Neural cell (in vitro differentiated cells): ENCODE measurements at regions not wholly inside any gene's neighbourhood (a gene's known extent, or its start where the extent isn't known, plus 50 kb on each side); places are given as distances from the start of the nearest gene placed in this dataset.
A peak's percentile ranks its signal among the peaks of the same experiment; 100 is the strongest.

ENCODE experiments used
- H2AFZ ChIP-seq: fragments of 200-600, 300-800 bp; sonication (generic), shearing (Covaris generic); 2 replicates; pipeline ENCODE4 v1.6.0; 2014; ENCODE audit warnings: low read depth, mild to moderate bottlenecking, antibody characterized with exemption, low read length, moderate library complexity
- H3F3A ChIP-seq: fragments of 200-600 bp; shearing (Covaris generic); 2 replicates; pipeline ENCODE4 v1.6.1; 2016; ENCODE audit warnings: mild to moderate bottlenecking, moderate library complexity, mixed read lengths, antibody characterized with exemption, low read length; ENCODE audit not compliant: insufficient read depth, poor library complexity, severe bottlenecking
- H3K27ac ChIP-seq: fragments of 200-600, 300-800 bp; sonication (generic), shearing (Covaris generic); 2 replicates; pipeline ENCODE4 v1.5.1; 2014; ENCODE audit warnings: mild to moderate bottlenecking, low read length, moderate library complexity
- H3K27me3 ChIP-seq: fragments of 300-800, 200-600 bp; sonication (generic), shearing (Covaris generic); 2 replicates; pipeline ENCODE4 v1.6.0; 2014; ENCODE audit warnings: mild to moderate bottlenecking, low read depth, low read length, moderate library complexity; ENCODE audit not compliant: insufficient read depth
- H3K36me3 ChIP-seq: fragments of 300-800, 200-600 bp; sonication (generic), shearing (Covaris generic); 2 replicates; pipeline ENCODE4 v1.5.1; 2014; ENCODE audit warnings: mild to moderate bottlenecking, antibody characterized with exemption, low read length, moderate library complexity; ENCODE audit not compliant: insufficient read depth
- H3K4me2 ChIP-seq: fragments of 300-800, 200-600 bp; sonication (generic), shearing (Covaris generic); 2 replicates; pipeline ENCODE4 v1.6.0; 2014; ENCODE audit warnings: mild to moderate bottlenecking, low read length
- H3K4me3 ChIP-seq: fragments of 300-800, 200-600 bp; sonication (generic), shearing (Covaris generic); 2 replicates; pipeline ENCODE4 v1.5.1; 2014; ENCODE audit warnings: mild to moderate bottlenecking, low read length, moderate library complexity
- H3K79me2 ChIP-seq: fragments of 200-600 bp; shearing (Covaris generic); replicated peaks from 2 replicates; pipeline ENCODE4 v1.6.0; 2014; ENCODE audit warnings: mild to moderate bottlenecking, low read length, moderate library complexity; ENCODE audit not compliant: insufficient read depth
- H3K9ac ChIP-seq: fragments of 300-800, 200-600 bp; sonication (generic), shearing (Covaris generic); 2 replicates; pipeline ENCODE4 v1.6.1; 2016; ENCODE audit warnings: mild to moderate bottlenecking, low read length, mixed read lengths
- H3K9me2 ChIP-seq: fragments of 200-600 bp; shearing (Covaris generic); 2 replicates; pipeline ENCODE4 v1.6.1; 2016; ENCODE audit warnings: mild to moderate bottlenecking, low read length, mixed read lengths; ENCODE audit not compliant: insufficient read depth
- H3K9me3 ChIP-seq: fragments of 200-600, 300-800 bp; sonication (generic), shearing (Covaris generic); 2 replicates; pipeline ENCODE4 v1.6.1; 2016; ENCODE audit warnings: mild to moderate bottlenecking, mixed run types, low read length, moderate library complexity, mixed read lengths
- H4K20me1 ChIP-seq: fragments of 200-600 bp; shearing (Covaris generic); 2 replicates; pipeline ENCODE4 v1.6.1; 2016; ENCODE audit warnings: mild to moderate bottlenecking, mixed run types; ENCODE audit not compliant: insufficient read depth
- CTCF ChIP-seq: fragments of 450-650 bp; IDR thresholded peaks from 2 replicates; pipeline ENCODE4 v1.5.1; 2014; ENCODE audit warnings: antibody characterized with exemption, mild to moderate bottlenecking, moderate library complexity; ENCODE audit not compliant: poor library complexity, severe bottlenecking
- EP300 ChIP-seq: fragments of 450-650 bp; conservative IDR thresholded peaks from 2 replicates; pipeline ENCODE4 v1.6.1; 2014; ENCODE audit warnings: antibody characterized with exemption, mild to moderate bottlenecking, moderate library complexity; ENCODE audit not compliant: poor library complexity, severe bottlenecking
- EZH2 ChIP-seq: fragments of 200-600, 300-800 bp; shearing (Covaris generic), sonication (generic); IDR thresholded peaks from 2 replicates; pipeline ENCODE4 v1.6.1; 2014; ENCODE audit warnings: antibody characterized with exemption, low read length, borderline replicate concordance, mild to moderate bottlenecking; ENCODE audit not compliant: insufficient read depth, poor library complexity, severe bottlenecking
- MXI1 ChIP-seq: fragments of 450-650 bp; conservative IDR thresholded peaks from 2 replicates; pipeline ENCODE4 v1.6.1; 2014; ENCODE audit warnings: antibody characterized with exemption, mild to moderate bottlenecking; ENCODE audit not compliant: poor library complexity, severe bottlenecking
- POLR2AphosphoS5 ChIP-seq: IDR thresholded peaks from 2 replicates; pipeline ENCODE4 v1.6.1; 2012
- RAD21 ChIP-seq: fragments of 450-650 bp; conservative IDR thresholded peaks from 2 replicates; pipeline ENCODE4 v1.6.1; 2014; ENCODE audit warnings: antibody characterized with exemption, mild to moderate bottlenecking, moderate library complexity
- SMC3 ChIP-seq: fragments of 450-650 bp; conservative IDR thresholded peaks from 2 replicates; pipeline ENCODE4 v1.6.1; 2014; ENCODE audit warnings: antibody characterized with exemption, mild to moderate bottlenecking, moderate library complexity; ENCODE audit not compliant: poor library complexity
- TAF1 ChIP-seq: IDR thresholded peaks from 2 replicates; pipeline ENCODE4 v1.6.1; 2012; ENCODE audit warnings: low read depth
- TF ChIP-seq, protein P1 (sequence below): IDR thresholded peaks from 2 replicates; pipeline ENCODE4 v1.6.1; 2012; ENCODE audit warnings: borderline replicate concordance

GRCh38 chr2:198315791-198316630 is 511.6 kb downstream of the PLCL1 start:
- Histone ChIP-seq H4K20me1 (no peaks in the 10 kb centered on the region), H3K27ac (no peak overlapping the region)

DNA sequence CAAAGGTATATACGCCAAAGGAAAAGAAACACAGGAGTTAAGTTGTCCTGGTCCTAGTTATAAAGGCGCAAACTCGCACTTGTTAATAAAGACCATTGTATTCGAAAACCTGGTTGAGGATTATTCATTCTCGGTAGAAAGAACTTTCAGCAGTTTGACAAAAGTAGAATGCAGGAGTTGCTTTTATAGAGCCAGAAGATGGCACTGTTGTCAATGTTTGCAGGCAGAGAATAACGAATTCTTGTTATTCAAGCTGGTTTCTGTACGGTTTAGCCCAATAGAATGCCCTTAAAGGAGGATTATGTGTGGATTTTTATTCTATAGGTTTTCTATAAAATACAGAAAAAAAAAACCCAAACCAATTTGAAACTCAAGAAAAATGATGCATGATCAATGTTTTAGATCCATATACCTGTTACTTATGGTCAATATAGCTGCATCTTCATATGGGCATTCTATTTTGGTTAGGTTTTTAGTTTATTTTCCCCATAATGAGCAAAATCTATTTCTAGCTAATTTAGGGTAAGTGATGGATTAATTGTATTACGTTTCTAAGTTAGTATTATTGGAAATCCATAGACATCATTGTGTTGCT is 510.3 kb downstream of the PLCL1 start:
- Histone ChIP-seq H2AFZ (no peak overlapping the region), H3K79me2 (no peaks in the 10 kb centered on the region), H3F3A (no peaks in the 10 kb centered on the region), H3K4me3 (no peak overlapping the region), H3K36me3 (no peaks in the 10 kb centered on the region), H4K20me1 (no peaks in the 10 kb centered on the region), H3K9me2 (no peaks in the 10 kb centered on the region), H3K4me2 (no peak overlapping the region), H3K9me3 (no peaks in the 10 kb centered on the region), H3K9ac (no peak overlapping the region), H3K27me3 (no peaks in the 10 kb centered on the region), H3K27ac (no peak overlapping the region)
- TF ChIP-seq POLR2AphosphoS5: no peak
- no peak for TF ChIP-seq EP300
- peak; percentile 89 for TF ChIP-seq CTCF
- peak; percentile 90 for TF ChIP-seq SMC3
- TF ChIP-seq, protein P1, sequence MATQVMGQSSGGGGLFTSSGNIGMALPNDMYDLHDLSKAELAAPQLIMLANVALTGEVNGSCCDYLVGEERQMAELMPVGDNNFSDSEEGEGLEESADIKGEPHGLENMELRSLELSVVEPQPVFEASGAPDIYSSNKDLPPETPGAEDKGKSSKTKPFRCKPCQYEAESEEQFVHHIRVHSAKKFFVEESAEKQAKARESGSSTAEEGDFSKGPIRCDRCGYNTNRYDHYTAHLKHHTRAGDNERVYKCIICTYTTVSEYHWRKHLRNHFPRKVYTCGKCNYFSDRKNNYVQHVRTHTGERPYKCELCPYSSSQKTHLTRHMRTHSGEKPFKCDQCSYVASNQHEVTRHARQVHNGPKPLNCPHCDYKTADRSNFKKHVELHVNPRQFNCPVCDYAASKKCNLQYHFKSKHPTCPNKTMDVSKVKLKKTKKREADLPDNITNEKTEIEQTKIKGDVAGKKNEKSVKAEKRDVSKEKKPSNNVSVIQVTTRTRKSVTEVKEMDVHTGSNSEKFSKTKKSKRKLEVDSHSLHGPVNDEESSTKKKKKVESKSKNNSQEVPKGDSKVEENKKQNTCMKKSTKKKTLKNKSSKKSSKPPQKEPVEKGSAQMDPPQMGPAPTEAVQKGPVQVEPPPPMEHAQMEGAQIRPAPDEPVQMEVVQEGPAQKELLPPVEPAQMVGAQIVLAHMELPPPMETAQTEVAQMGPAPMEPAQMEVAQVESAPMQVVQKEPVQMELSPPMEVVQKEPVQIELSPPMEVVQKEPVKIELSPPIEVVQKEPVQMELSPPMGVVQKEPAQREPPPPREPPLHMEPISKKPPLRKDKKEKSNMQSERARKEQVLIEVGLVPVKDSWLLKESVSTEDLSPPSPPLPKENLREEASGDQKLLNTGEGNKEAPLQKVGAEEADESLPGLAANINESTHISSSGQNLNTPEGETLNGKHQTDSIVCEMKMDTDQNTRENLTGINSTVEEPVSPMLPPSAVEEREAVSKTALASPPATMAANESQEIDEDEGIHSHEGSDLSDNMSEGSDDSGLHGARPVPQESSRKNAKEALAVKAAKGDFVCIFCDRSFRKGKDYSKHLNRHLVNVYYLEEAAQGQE: no peak
- peak; percentile 91 for TF ChIP-seq RAD21

More at GRCh38 chr2:198315791-198316630, 511.6 kb downstream of the PLCL1 start:
- Histone ChIP-seq H3K9ac (no peak overlapping the region), H2AFZ (no peak overlapping the region), H3F3A (no peaks in the 10 kb centered on the region), H3K4me3 (no peak overlapping the region), H3K79me2 (no peaks in the 10 kb centered on the region), H3K36me3 (no peaks in the 10 kb centered on the region), H3K4me2 (no peak overlapping the region), H3K27me3 (no peaks in the 10 kb centered on the region), H3K9me3 (no peaks in the 10 kb centered on the region), H3K9me2 (no peaks in the 10 kb centered on the region)
- TF ChIP-seq TAF1 (no peak), SMC3 (no peak), CTCF (no peak), MXI1 (no peak), EZH2 (no peak), EP300 (no peak), RAD21 (no peak), POLR2AphosphoS5 (no peak)
- TF ChIP-seq, protein P1: no peak
